ENCODE measurements at regions not wholly inside any gene's neighbourhood (a gene's known extent, or its start where the extent isn't known, plus 50 kb on each side); places are given as distances from the start of the nearest gene placed in this dataset.

DNA sequence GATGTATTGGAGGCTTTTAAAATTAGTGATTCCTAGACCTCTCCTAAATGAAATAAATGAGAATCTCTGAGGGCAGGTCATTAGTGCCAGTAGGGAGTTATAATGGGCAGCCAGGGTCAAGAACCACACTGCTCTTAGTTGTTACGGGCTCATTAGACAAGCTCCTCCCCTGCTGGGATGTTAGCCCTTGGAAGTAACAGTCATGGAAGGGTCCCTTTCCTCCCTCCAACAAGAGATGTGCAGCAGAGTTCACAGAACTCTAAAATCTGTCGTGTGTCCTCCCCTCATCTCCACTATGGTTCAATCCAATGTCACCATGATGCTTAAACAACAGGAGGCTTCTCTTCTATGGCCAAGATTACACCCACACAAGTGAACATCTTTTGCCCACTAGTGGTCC, 419.5 kb downstream of the INSC start:
- DNase-seq: no peak
- intact Hi-C loops (cut with DNase I; ENCODE audit: low total_unique reads): no loop called here
- TF ChIP-seq, protein P1, sequence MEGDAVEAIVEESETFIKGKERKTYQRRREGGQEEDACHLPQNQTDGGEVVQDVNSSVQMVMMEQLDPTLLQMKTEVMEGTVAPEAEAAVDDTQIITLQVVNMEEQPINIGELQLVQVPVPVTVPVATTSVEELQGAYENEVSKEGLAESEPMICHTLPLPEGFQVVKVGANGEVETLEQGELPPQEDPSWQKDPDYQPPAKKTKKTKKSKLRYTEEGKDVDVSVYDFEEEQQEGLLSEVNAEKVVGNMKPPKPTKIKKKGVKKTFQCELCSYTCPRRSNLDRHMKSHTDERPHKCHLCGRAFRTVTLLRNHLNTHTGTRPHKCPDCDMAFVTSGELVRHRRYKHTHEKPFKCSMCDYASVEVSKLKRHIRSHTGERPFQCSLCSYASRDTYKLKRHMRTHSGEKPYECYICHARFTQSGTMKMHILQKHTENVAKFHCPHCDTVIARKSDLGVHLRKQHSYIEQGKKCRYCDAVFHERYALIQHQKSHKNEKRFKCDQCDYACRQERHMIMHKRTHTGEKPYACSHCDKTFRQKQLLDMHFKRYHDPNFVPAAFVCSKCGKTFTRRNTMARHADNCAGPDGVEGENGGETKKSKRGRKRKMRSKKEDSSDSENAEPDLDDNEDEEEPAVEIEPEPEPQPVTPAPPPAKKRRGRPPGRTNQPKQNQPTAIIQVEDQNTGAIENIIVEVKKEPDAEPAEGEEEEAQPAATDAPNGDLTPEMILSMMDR (IDR thresholded peaks at IDR 0.05 in 8 of 11, conservative IDR thresholded peaks at IDR 0.05 in 3 of 11): no peak
- no peak for TF ChIP-seq POLR2AphosphoS5 (IDR thresholded peaks at IDR 0.05)
- TF ChIP-seq POLR2A (IDR thresholded peaks at IDR 0.05): no peak
- 58 to 76% (median 72%) methylated on average over 2 of the region's 2 CpGs for WGBS, 5 donors
- Histone ChIP-seq H3K4me1 (no peaks in the 10 kb centered on the region), H3K27ac (no peak overlapping the region), H3K9me3 (peaks cover 0 to 12% (median 0%) of the 10 kb centered on the region in 8 donors), H3K4me3 (no peak overlapping the region), H3K36me3 (no peaks in the 10 kb centered on the region), H3K27me3 (replicated peaks in 1 of 7) (no peaks in the 10 kb centered on the region)

DNA sequence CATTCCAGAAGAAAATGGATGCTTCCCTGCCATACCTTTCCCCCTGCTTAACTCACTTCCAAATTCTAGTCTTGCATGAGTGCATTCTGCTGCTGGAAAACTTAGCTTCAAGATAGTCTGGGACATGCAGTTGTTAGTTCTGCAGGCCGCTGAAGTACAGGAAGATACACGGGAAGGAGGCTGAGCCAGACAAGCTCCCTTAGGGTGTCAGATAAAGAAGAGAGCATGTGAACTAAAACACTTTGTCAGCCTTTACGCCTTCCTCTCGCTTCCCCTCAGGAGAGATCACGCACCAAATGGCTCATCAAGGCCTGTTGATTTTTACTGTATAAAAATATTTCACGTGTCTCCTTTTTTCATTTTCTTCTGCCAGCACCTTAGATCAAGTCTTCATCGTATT, 420.7 kb downstream of the INSC start:
- Histone ChIP-seq H3K4me3 (no peak overlapping the region), H3K36me3 (no peaks in the 10 kb centered on the region), H3K9me3 (peaks cover 0 to 12% (median 0%) of the 10 kb centered on the region in 8 donors), H3K27ac (no peak overlapping the region), H3K27me3 (replicated peaks in 1 of 7) (no peaks in the 10 kb centered on the region), H3K4me1 (no peaks in the 10 kb centered on the region)
- no peak for DNase-seq
- 80 to 92% (median 85%) methylated on average over 7 of the region's 7 CpGs for WGBS, 5 donors
- TF ChIP-seq POLR2AphosphoS5 (IDR thresholded peaks at IDR 0.05) (no peak), POLR2A (IDR thresholded peaks at IDR 0.05) (no peak)
- TF ChIP-seq, protein P1 (IDR thresholded peaks at IDR 0.05 in 8 of 11, conservative IDR thresholded peaks at IDR 0.05 in 3 of 11): no peak
- intact Hi-C loops (cut with DNase I; ENCODE audit: low total_unique reads): no loop called here

DNA sequence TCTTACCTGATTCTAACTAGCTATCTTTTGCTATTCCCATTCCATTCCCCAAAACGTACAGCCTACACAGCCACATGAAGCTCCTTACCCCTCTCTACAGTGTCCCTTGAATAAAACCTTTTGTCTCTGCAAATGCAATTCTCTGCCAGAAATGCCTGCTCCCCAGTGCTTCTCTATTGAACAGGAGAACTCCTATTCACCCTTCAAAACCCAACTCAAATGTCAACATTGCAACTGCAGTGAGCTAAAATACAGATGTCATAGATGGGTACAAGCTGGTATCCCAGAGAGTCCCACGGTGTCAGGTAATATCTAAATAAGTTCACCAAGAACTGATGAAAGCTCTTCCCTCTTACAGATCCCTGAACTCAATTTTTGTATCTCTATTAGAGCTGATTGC, 421.7 kb downstream of the INSC start:
- no peaks in the 10 kb centered on the region for H3K36me3 ChIP-seq
- no peak for DNase-seq
- H3K27me3 ChIP-seq (replicated peaks in 1 of 7): no peaks in the 10 kb centered on the region
- H3K4me3 ChIP-seq: no peak overlapping the region
- no peaks in the 10 kb centered on the region for H3K4me1 ChIP-seq
- intact Hi-C loops (cut with DNase I; ENCODE audit: low total_unique reads): no loop called here
- H3K9me3 ChIP-seq: peaks cover 0 to 10% (median 0%) of the 10 kb centered on the region in 8 donors
- no peak overlapping the region for H3K27ac ChIP-seq
- 54 to 80% (median 60%) methylated on average over 2 of the region's 2 CpGs for WGBS, 5 donors
- TF ChIP-seq POLR2A (IDR thresholded peaks at IDR 0.05) (no peak), POLR2AphosphoS5 (IDR thresholded peaks at IDR 0.05) (no peak)
- TF ChIP-seq, protein P1 (IDR thresholded peaks at IDR 0.05 in 8 of 11, conservative IDR thresholded peaks at IDR 0.05 in 3 of 11): no peak

DNA sequence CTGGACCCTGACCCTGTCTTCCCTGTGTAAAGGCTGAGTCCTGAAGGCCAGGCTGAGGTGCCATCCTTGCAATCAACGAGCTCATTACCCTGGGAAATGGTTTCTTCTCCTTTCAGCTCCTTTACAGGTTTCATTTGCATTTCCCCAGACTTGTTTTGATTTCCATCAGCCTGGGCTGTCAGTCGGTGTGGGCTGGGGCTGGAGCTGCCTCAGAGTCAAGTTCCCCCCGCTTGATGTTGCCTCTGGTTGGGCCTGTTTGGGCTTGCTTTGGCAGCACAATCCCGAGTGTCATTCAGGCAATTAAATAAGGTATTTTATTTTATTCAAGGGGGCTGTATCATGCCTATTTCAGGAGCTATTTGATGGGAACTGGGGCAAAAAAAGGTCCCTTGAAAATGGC, 424.9 kb downstream of the INSC start:
- intact Hi-C loops (cut with DNase I; ENCODE audit: low total_unique reads): no loop called here
- H3K27ac ChIP-seq: no peak overlapping the region
- no peak overlapping the region for H3K4me3 ChIP-seq
- no peaks in the 10 kb centered on the region for H3K4me1 ChIP-seq
- no peaks in the 10 kb centered on the region for H3K36me3 ChIP-seq
- H3K27me3 ChIP-seq (replicated peaks in 1 of 7): no peaks in the 10 kb centered on the region
- DNase-seq: no peak
- WGBS, 5 donors: 42 to 53% (median 49%) methylated on average over 4 of the region's 4 CpGs
- no peaks in the 10 kb centered on the region for H3K9me3 ChIP-seq
- TF ChIP-seq POLR2A (IDR thresholded peaks at IDR 0.05): no peak
- TF ChIP-seq, protein P1 (IDR thresholded peaks at IDR 0.05 in 8 of 11, conservative IDR thresholded peaks at IDR 0.05 in 3 of 11): no peak
- TF ChIP-seq POLR2AphosphoS5 (IDR thresholded peaks at IDR 0.05): no peak
